Muscle of arm (tissue), 1 donor: ENCODE measurements at regions not wholly inside any gene's neighbourhood (a gene's known extent, or its start where the extent isn't known, plus 50 kb on each side); places are given as distances from the start of the nearest gene placed in this dataset.
A peak's percentile ranks its signal among the peaks of the same experiment; 100 is the strongest.
"Not testable (repeated sequence)": the region's sequence is repeated elsewhere in the genome, so short reads cannot be mapped to it uniquely, and the experiment has no call there.

Experiments used
- DNase-seq: peaks from one replicate; pipeline ENCODE4 v3.0.0-alpha.2; 2013

DNA sequence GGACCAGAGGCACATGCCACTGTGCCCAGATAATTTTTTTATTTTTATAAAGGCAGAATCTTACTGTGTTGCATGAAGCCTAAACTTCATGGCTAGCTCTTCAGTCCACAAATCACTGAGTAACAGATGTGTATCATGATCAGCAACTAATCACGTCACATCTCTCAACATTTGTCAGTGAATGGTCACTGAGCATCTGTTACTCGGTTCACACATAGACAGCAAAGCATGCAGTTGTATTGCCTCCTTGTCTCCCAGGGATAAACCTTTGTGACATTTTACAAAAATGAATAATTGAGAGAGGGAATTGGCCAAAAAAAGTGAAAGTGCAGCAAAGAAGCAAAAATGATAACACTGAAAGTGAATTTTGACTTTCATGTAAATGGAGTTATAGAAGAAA lies 85.9 kb upstream of the BTG1 start:
- not testable (repeated sequence) for DNase-seq

DNA sequence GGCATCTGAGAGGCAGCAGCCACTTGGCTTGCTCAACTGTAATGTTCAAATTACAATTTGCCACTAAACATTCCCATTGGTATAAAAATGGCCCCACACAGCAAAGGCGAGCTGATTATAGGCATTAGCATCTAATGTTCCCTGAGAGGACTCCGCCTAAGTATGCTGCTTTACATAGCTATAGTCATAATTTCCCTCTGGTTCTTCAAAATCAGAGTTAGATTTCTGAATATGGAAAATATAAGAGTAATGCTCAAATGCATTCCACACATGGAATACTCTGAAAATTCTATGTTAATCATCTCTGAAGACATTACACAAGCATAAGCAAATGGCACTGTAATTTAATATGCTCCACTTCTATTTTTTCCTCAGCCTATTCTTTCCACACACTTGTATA lies 83.7 kb upstream of the BTG1 start:
- no peak for DNase-seq

DNA sequence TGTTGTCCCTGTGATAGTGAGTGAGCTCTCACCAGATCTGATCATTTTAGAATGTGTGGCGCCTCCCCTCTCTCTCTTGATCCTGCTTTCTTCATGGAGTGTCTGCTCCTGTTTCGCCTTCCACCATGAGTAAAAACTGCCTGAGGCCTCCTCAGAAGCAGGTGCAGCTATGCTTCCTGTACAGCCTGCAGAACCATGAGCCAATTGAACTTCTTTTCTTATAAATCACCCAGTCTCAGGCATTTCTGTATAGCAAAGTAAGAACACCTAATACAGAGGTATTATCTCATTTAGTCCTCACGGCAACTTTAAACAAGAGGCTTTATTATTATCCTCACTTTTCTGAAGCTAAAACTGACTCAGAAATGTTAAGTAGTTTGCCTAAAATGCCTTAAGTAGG lies 81.3 kb upstream of the BTG1 start:
- DNase-seq = no peak

DNA sequence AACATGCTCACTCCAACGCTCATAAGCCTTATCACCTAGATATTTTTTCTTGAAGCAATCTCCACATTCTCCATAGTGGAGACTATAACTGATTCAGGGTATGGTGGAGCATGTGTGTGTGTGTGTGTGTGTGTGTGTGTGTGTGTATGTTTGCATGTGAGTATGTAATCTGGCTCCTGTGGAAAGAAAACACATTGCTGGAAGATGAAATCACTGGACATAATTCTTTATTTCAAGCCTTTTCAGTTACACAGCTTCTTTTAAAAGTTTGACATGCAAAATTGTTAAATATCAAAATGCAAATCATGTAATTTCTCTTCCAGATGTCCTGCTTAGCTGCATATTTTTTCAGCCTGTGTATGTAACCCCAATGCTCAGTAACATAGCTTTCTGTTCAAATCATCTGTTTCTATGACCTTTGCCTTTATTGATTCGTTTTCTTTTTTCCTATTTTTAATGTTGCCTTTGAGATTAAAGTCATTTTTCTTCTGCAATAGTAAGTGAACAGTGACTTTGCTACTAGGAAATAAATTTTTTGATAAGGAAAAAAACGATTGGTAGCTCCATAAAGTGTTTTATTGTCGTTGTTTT lies 80.5 kb upstream of the BTG1 start:
- peak; percentile 61 for DNase-seq

DNA sequence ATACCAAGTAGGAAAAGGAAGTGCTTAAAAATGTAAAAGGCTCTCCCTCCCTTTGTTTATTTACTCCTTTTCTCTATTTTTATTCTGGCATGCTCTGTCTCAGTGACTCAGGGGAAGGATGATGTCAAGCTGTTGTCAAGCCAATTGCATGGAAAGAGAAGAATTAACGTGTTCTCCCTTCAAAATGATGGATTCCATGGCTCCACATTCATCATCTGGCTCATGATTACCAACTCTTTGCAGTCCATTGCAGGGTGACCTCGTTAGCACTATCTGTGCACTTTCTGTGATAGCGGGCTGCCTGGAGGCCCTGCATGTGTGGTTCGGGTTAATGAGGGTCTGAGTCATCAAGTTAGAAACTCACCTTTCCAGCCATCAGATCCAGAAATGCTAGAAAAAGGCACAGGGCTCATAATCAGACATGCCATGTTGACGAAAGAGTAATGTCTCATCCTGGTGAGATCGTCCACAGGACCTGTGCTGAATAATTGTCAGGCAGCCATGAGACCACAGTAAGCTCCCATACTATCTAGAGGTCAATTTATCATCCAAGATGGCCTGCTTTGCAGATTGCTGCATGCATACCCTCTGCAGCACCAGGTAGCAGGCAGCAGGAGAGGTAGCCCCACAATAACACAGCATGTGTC lies 79.2 kb upstream of the BTG1 start:
- no peak for DNase-seq

DNA sequence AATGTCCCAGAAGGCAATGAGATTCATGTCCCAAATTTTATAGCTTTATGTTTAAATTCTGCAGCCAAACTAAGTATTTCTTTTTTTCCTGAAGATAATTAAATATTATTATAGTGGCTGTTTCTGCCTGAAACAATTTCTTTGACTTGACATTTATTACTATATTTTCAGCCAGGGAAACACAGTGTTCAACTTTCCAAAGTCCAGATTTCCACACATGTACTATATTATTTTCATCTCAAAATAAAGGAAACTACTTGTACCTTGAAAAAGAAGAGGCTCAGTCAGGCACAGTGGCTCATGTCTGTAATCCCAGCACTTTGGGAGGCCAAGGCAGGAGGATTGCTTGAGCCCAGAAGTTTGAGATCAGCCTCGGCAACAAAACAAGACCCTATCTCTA lies 77.8 kb upstream of the BTG1 start:
- DNase-seq = no peak

DNA sequence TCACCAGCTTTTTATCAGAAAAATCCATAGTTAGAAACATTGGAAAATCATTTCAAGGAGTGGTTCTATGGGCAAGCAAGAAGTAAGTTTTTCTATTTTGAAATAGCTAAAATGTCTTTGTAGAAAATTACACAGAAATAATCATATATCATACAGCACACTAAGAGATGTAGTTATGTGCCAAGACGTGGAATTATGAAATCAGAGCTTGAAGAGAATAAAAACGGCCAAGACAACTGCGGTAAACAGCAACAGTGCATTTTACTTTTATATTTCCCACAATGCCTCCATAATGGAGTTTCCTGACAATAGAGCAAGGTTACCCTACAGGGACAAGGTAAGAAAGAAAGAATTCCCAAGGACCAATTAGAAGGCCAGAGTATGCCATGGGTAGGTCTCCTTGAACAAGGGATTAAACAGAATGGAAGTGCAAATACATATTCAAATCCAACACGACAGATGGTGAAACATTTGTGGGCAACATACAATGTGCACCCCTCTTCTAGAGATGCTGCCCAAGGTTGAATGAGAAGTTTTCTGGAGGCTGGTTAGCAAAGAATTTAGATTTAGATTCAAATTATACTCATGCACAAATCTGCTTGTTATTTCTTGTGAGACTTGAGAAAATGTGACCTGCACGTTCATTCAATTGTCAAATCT lies 76.1 kb upstream of the BTG1 start:
- no peak for DNase-seq

DNA sequence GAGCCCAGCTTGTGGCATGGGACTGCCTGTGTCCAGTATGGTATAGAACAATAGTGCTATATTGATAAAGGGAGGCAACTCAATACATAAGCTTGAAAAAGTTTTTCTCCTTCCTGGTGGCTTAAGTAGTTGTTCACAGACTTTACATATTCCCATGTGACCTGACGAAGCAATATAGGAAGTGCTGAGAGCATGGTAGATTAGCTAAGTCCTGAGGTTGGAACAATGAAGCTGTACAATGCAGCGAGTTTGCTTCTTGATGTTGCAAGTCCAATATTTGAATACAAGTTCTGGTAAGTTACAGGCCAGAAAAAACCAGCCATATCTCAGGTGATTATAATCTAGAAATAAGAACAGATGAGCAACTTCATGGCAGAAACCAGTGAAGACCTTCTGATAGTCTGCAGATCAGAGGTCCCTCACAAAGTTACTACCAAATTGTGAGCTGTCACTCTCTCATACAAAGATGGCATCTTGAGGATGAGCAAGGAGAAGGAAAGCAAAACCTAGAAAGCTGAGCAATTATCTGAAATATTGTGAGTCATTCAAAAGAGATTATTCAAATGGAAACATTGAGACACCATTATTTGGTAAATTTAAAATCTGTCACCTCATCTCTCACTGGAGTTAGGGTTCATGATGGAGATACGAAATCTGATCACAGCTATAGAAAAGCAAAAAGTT lies 72.9 kb upstream of the BTG1 start:
- DNase-seq = no peak

DNA sequence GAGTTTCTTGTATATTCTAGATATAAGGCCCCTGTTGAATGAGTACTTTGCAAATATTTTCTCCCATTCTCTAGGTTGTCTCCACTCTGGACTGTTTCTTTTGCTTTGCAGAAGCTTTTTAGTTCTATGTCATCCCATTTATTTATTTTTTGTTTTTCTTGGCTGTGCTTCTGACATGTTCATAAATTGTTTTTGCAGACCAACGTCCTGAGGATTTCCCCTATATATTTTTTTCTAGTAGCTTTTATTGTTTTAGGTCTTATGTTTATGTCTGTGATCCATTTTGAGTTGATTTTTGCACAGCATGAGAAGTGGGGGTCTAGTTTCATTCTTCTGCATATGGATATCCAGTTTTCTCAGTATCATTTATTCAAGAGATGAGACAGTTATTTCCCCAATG lies 70.4 kb upstream of the BTG1 start:
- no peak for DNase-seq

DNA sequence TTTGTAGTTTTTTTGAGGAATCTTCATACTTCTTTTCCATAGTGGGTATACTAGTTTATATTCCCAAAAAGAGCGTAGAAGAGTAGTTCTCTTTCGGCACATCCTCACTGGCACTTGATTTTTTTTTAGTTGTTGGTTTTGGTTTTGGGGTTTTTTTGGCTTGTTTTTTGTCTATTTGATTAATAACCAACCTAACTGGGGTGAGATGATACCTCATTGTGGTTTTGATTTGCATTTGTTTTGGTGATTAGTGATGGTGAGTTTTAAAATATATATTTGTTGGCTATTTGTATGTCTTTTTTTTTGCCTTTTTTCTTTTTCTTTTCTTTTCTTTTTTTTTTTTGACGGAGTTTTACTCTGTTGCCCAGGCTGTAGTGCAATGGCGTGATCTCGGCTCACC lies 69.7 kb upstream of the BTG1 start:
- DNase-seq = no peak

DNA sequence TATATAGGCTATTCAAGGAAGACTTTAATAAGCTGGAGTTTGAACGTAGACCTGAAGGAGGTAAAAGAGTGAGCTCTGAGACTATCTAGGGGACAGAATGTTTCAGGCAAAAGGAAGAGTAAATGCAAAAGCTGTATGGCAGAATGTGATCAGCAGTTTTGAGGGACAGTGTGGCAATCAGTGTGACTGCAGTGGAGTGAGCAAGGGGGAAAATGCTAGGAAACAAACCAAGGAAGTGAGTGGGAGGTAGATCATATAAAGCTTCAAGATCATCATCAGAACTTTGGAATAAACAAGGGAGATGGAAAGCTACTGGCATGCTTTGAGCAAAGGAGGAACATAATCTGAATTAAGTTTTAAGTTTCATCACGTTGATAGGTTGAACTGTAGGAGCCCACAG lies 67.5 kb upstream of the BTG1 start:
- DNase-seq = no peak

DNA sequence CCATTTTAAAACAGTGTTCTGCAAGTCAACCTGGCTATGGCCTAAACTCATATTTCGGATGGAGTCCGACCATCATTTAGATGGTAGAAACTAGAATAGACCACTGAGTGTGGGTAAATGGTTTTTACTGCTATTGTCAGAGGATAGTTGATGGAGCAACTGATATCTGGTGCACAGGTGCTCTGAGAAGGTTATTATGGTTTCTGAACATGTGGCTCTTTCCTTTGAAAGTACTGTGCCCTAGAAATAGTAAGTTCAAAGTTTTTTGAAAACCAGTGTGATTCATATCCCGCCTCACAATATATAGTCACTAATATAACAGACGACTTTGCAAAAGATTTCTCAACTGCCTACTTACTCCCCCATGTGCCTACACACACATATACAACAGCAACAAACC lies 64.4 kb upstream of the BTG1 start:
- no peak for DNase-seq

DNA sequence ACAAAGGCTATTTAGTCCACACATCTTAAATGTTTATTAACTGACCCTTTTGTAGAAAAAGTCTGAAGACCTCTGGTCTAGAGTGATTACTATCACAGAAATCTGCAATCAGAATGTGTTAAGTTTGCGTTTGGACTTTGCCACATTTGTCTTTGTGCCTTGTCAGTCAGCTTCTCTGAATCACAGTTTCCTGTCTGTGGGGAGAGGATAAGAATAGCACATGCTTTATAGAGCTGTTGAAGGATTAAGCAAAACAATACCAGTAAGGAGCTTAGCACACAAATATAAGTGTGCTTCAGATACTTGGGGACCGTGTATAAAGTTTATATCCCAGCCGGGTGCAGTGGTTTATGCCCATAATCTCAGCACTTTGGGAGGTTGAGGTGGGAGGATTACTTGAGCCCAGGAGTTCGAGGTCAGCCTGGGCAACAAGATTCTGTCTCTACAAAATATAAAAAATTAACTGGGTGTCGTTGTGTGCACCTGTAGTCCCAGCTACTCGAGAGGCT lies 63.0 kb upstream of the BTG1 start:
- DNase-seq = no peak

DNA sequence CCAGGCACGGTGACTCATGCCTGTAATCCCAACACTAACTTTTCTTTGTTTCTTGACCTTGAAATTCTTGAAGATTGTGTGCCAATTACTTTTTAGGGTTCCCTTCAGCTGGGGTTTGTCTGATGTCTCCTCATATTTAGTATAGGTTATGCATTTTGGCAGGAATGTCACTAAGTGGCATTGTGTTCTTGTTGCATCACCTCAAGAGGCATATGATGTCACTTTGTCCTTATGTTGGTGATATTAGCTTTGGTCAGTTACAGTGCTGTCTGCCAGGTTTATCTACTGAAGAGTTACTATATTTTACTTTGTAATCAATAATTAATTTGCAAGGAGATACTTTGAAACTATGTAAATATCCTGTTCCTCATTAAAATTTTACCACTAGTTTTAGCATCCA lies 61.0 kb upstream of the BTG1 start:
- DNase-seq = no peak

DNA sequence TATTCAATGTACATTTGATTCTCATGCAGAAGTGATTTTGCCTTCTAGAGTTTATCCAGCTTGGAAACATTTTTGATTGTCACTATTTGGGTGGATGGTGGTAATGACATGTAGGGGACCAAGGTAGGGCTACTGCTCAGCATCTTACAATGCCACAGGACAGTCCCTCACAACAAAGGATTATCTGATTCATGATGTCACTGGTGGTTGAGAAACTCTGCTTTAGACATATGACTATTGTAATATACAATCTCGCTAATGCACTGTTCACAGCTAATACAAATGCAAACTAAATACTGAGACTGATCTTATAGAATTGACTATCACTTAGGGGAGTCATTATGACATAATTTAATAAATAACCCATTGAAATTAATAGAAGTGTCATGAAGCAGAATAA lies 60.4 kb upstream of the BTG1 start:
- DNase-seq = no peak

DNA sequence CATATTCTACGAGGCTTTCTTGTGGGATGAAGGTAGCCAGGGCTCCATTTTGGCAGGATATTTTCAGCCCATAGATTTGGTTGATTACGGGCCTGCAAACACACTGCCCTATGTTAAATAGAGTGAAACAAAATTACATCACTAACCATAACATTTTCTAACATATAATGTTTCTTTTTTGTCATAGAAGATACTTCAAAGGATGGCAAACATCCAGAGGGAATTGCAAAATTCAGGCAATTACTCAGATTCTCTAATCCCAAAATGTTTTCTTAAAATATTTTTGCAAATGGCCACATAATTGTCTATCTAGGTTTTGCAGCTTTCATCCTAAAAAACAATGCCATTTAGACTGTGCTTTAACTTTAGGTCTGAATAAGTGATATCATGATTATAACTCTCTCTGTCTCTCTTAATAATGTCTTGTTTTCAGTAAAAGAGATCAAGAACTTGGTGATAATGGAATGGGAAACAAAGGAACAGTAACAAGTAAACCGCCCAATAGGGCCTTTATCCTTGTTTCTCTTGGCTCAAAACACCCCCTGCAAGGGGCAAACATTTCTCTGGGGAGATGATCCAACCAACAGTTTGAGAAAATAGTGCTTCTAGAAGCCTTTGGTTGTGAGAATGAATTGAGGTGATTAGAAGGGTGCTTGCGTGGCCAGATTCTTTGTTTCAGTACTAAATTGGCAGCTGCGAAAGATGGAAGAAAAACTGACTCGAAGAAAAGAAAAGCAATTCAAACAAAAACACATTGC lies 54.4 kb upstream of the BTG1 start:
- DNase-seq = no peak

DNA sequence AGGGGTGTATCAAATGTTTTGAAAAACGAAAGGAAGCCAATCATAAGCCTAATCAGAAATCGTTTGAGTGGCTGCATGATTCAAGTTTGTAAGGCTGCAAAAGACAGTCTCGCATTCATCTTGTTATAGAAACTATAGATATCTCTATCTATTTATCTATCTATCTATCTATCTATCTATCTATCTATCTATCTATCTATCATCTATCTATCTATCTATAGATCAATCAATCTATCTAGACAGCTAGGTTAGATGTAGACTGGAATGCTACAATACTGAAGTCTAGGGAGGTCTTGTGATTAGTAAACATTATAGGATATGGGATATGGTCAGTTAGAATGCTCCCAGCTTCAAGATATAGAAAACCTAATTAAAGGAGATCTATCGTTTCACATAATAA lies 52.2 kb upstream of the BTG1 start:
- DNase-seq = no peak

DNA sequence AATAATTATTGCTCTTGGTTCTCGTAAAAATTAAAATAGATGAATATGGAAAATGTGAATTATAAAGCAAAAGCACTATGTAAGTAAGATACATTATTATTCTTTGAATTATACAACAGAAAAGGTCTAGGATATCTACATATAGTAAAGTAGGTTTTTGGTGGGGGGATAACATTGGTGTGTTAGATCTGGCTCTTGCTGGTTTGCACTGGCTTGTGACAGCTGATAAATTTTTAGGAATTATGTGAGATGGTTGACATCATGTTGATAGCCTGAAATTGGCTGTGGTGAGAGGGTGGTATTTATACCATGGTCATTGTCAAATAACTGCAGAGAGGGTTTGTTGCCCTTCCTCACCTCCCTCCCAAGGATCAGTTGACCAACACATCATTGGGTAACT lies 50.7 kb upstream of the BTG1 start:
- no peak for DNase-seq
